ENCODE measurements at regions not wholly inside any gene's neighbourhood (a gene's known extent, or its start where the extent isn't known, plus 50 kb on each side); places are given as distances from the start of the nearest gene placed in this dataset.

- Histone ChIP-seq H3K4me2 (no peak overlapping the region), H2AFZ (replicated peaks) (no peak overlapping the region), H3K36me3 (no peaks in the 10 kb centered on the region), H3K27me3 (no peaks in the 10 kb centered on the region), H3F3A (ENCODE audit: low read depth) (no peaks in the 10 kb centered on the region), H3K9me3 (ENCODE audit: low read depth) (no peaks in the 10 kb centered on the region), H4K20me1 (ENCODE audit: low read depth) (no peaks in the 10 kb centered on the region), H3K4me1 (no peaks in the 10 kb centered on the region), H3K27ac (no peak overlapping the region), H3K4me3 (no peak overlapping the region), H3K9ac (no peak overlapping the region), H3K79me2 (ENCODE audit: low read depth) (no peaks in the 10 kb centered on the region)
- Mint-ChIP-seq H3K27me3 (ENCODE audit: insufficient read depth, low read depth) (peaks cover 9% of the 10 kb centered on the region), H3K4me1 (peaks cover 16% of the 10 kb centered on the region), H3K9me3 (peaks cover 13% of the 10 kb centered on the region), H3K27ac (no peak overlapping the region), H3K4me3 (no peak overlapping the region), H3K36me3 (peaks cover 3% of the 10 kb centered on the region)
- TF ChIP-seq CTCF (IDR thresholded peaks at IDR 0.05) (no peak), EZH2phosphoT487 (IDR thresholded peaks at IDR 0.05) (no peak), EZH2 (IDR thresholded peaks at IDR 0.05) (no peak)
- no peak for DNase-seq (ENCODE audit: low spot score)
These were observed 66.1 kb upstream of the INPP5A start for GRCh38 chr10:132471484-132471883.

- no peak overlapping the region for H3K9ac ChIP-seq
- H3K36me3 Mint-ChIP-seq = peaks cover 3% of the 10 kb centered on the region
- no peak overlapping the region for H2AFZ ChIP-seq (replicated peaks)
- H3K4me1 Mint-ChIP-seq = peaks cover 16% of the 10 kb centered on the region
- no peaks in the 10 kb centered on the region for H3K27me3 ChIP-seq
- H4K20me1 ChIP-seq (ENCODE audit: low read depth) = no peaks in the 10 kb centered on the region
- no peak for DNase-seq (ENCODE audit: low spot score)
- no peak overlapping the region for H3K4me3 Mint-ChIP-seq
- no peaks in the 10 kb centered on the region for H3K9me3 ChIP-seq (ENCODE audit: low read depth)
- H3K79me2 ChIP-seq (ENCODE audit: low read depth) = no peaks in the 10 kb centered on the region
- H3K4me1 ChIP-seq = peaks cover 13% of the 10 kb centered on the region
- no peak overlapping the region for H3K27ac ChIP-seq
- H3K27ac Mint-ChIP-seq = no peak overlapping the region
- no peak overlapping the region for H3K4me2 ChIP-seq
- H3K4me3 ChIP-seq = no peak overlapping the region
- no peaks in the 10 kb centered on the region for H3F3A ChIP-seq (ENCODE audit: low read depth)
- H3K9me3 Mint-ChIP-seq = peaks cover 13% of the 10 kb centered on the region
- H3K27me3 Mint-ChIP-seq (ENCODE audit: insufficient read depth, low read depth) = peaks cover 7% of the 10 kb centered on the region
- no peak for TF ChIP-seq EZH2phosphoT487 (IDR thresholded peaks at IDR 0.05)
- H3K36me3 ChIP-seq = no peaks in the 10 kb centered on the region
These were observed 62.5 kb upstream of the INPP5A start for GRCh38 chr10:132475086-132475485.

GRCh38 chr10:132476146-132477065 lies 61.2 kb upstream of the INPP5A start:
- DNase-seq (ENCODE audit: low spot score) = no peak
- Histone ChIP-seq H3K36me3 (no peaks in the 10 kb centered on the region), H3K27ac (no peak overlapping the region), H3K9me3 (ENCODE audit: low read depth) (no peaks in the 10 kb centered on the region), H3K27me3 (peaks cover 3% of the 10 kb centered on the region), H3K4me1 (peaks cover 13% of the 10 kb centered on the region), H3K79me2 (ENCODE audit: low read depth) (no peaks in the 10 kb centered on the region), H3F3A (ENCODE audit: low read depth) (no peaks in the 10 kb centered on the region), H3K4me2 (peak overlapping the region; percentile 60), H3K9ac (no peak overlapping the region), H3K4me3 (no peak overlapping the region), H2AFZ (replicated peaks) (no peak overlapping the region), H4K20me1 (ENCODE audit: low read depth) (no peaks in the 10 kb centered on the region)
- H3K4me1 Mint-ChIP-seq = peaks cover 11% of the 10 kb centered on the region
- no peak overlapping the region for H3K27ac Mint-ChIP-seq
- no peak overlapping the region for H3K4me3 Mint-ChIP-seq
- peaks cover 13% of the 10 kb centered on the region for H3K9me3 Mint-ChIP-seq
- peaks cover 3% of the 10 kb centered on the region for H3K36me3 Mint-ChIP-seq
- peaks cover 7% of the 10 kb centered on the region for H3K27me3 Mint-ChIP-seq (ENCODE audit: insufficient read depth, low read depth)
- TF ChIP-seq EZH2phosphoT487 (IDR thresholded peaks at IDR 0.05) (no peak), EZH2 (IDR thresholded peaks at IDR 0.05) (no peak), CTCF (IDR thresholded peaks at IDR 0.05) (no peak)

GRCh38 chr10:132477066-132477397 lies 60.6 kb upstream of the INPP5A start:
- H3K4me1 Mint-ChIP-seq = peaks cover 17% of the 10 kb centered on the region
- no peak overlapping the region for H3K27ac Mint-ChIP-seq
- peaks cover 9% of the 10 kb centered on the region for H3K9me3 Mint-ChIP-seq
- H3K36me3 Mint-ChIP-seq = peaks cover 1% of the 10 kb centered on the region
- no peaks in the 10 kb centered on the region for H3K9me3 ChIP-seq (ENCODE audit: low read depth)
- no peaks in the 10 kb centered on the region for H3K79me2 ChIP-seq (ENCODE audit: low read depth)
- no peak overlapping the region for H3K9ac ChIP-seq
- H2AFZ ChIP-seq (replicated peaks) = no peak overlapping the region
- no peak for TF ChIP-seq CTCF (IDR thresholded peaks at IDR 0.05)
- no peak for TF ChIP-seq EZH2phosphoT487 (IDR thresholded peaks at IDR 0.05)
- no peak for TF ChIP-seq EZH2 (IDR thresholded peaks at IDR 0.05)
- no peaks in the 10 kb centered on the region for H4K20me1 ChIP-seq (ENCODE audit: low read depth)
- peak overlapping the region; percentile 60 for H3K4me2 ChIP-seq
- H3K27me3 ChIP-seq = peaks cover 10% of the 10 kb centered on the region
- H3K36me3 ChIP-seq = no peaks in the 10 kb centered on the region
- H3K27me3 Mint-ChIP-seq (ENCODE audit: insufficient read depth, low read depth) = peaks cover 7% of the 10 kb centered on the region
- no peaks in the 10 kb centered on the region for H3F3A ChIP-seq (ENCODE audit: low read depth)
- no peak overlapping the region for H3K4me3 Mint-ChIP-seq
- no peak overlapping the region for H3K4me3 ChIP-seq
- H3K4me1 ChIP-seq = peaks cover 13% of the 10 kb centered on the region
- no peak overlapping the region for H3K27ac ChIP-seq
- no peak for DNase-seq (ENCODE audit: low spot score)
